ENCODE measurements at regions not wholly inside any gene's neighbourhood (a gene's known extent, or its start where the extent isn't known, plus 50 kb on each side); places are given as distances from the start of the nearest gene placed in this dataset.
A peak's percentile ranks its signal among the peaks of the same experiment; 100 is the strongest.

GRCh38 chr14:95597784-95598211 lies 62.9 kb downstream of the GLRX5 start:
- Mint-ChIP-seq H3K27me3 (ENCODE audit: low read depth) (peaks cover 31% of the 10 kb centered on the region), H3K9me3 (no peaks in the 10 kb centered on the region), H3K36me3 (no peaks in the 10 kb centered on the region), H3K4me3 (no peak overlapping the region), H3K27ac (no peak overlapping the region), H3K4me1 (peaks cover 6% of the 10 kb centered on the region)
- no peak for TF ChIP-seq CTCF (IDR thresholded peaks at IDR 0.05; ENCODE audit: unreplicated experiment)
- DNase-seq (ENCODE audit: low spot score in 2 of 2, unreplicated experiment in 2 of 2) = peak in 1 of 2 experiments; percentile 41

DNA sequence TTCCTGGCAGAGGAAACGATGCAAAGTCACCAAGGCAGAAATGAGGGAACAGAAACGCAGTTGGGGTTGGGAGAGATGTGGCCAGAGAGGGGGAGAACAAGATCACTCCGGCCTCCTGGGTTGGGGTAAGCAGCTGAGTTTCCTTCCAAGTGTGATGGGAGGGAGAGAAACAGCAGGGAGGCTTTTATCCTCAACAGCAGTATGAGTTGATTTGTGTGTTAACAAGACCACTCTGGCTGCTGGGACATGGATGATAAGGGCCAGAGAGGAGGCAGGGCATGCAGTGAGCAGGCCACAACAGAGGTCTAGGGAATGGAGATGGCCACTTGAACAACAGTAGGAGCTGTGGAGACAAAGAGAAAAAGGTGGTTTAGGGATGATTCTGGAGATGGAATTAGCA lies 66.8 kb downstream of the GLRX5 start:
- peaks cover 6% of the 10 kb centered on the region for H3K4me1 Mint-ChIP-seq
- H3K4me3 Mint-ChIP-seq = no peak overlapping the region
- TF ChIP-seq CTCF (IDR thresholded peaks at IDR 0.05; ENCODE audit: unreplicated experiment) = no peak
- H3K27ac Mint-ChIP-seq = no peak overlapping the region
- H3K9me3 Mint-ChIP-seq = no peaks in the 10 kb centered on the region
- DNase-seq (ENCODE audit: low spot score in 2 of 2, unreplicated experiment in 2 of 2) = no peak
- no peaks in the 10 kb centered on the region for H3K36me3 Mint-ChIP-seq
- H3K27me3 Mint-ChIP-seq (ENCODE audit: low read depth) = peaks cover 39% of the 10 kb centered on the region

DNA sequence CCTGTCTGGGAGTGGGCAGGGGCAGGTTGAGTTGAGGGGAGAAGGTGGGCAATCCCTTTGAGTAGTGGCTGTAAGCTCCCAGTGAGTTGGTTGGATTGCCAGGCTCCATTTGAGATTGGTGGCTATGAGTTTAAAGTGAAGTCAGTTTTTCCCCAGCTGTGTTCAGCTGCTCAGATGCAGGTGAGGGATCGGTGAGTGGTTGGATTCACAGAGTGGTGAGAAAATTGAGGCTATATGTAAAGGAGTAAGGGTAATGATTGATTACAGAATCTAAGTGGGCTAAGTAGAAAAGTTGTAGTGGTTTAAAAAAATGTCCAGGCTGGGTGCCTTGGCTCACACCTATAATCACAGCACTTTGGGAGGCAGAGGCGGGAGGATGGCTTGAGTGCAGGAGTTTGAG lies 68.6 kb downstream of the GLRX5 start:
- no peak for DNase-seq (ENCODE audit: low spot score in 2 of 2, unreplicated experiment in 2 of 2)
- H3K9me3 Mint-ChIP-seq = no peaks in the 10 kb centered on the region
- H3K27ac Mint-ChIP-seq = no peak overlapping the region
- peaks cover 39% of the 10 kb centered on the region for H3K27me3 Mint-ChIP-seq (ENCODE audit: low read depth)
- H3K4me1 Mint-ChIP-seq = no peaks in the 10 kb centered on the region
- TF ChIP-seq CTCF (IDR thresholded peaks at IDR 0.05; ENCODE audit: unreplicated experiment) = no peak
- H3K36me3 Mint-ChIP-seq = no peaks in the 10 kb centered on the region
- no peak overlapping the region for H3K4me3 Mint-ChIP-seq

DNA sequence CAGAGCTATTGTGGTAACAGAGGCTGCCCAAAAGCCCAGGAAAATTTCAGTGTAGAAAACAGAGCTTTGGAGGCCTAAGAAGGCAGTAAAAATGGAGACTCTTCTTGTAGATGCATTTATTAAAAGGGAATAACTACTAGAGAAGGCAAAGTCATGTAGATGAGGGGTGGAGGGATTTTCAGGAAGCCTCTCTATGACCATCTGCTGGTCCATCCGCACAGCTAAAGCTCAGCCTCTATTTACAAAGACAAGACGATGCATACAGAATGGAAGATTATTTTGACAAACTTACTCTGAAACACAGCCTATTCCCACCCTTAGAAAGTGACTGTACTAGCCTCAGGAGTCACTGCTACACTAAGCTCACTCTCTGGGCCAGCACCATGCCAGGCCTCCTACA lies 71.4 kb downstream of the GLRX5 start:
- DNase-seq (ENCODE audit: low spot score in 2 of 2, unreplicated experiment in 2 of 2) = no peak
- no peak for TF ChIP-seq CTCF (IDR thresholded peaks at IDR 0.05; ENCODE audit: unreplicated experiment)
- H3K27ac Mint-ChIP-seq = no peak overlapping the region

DNA sequence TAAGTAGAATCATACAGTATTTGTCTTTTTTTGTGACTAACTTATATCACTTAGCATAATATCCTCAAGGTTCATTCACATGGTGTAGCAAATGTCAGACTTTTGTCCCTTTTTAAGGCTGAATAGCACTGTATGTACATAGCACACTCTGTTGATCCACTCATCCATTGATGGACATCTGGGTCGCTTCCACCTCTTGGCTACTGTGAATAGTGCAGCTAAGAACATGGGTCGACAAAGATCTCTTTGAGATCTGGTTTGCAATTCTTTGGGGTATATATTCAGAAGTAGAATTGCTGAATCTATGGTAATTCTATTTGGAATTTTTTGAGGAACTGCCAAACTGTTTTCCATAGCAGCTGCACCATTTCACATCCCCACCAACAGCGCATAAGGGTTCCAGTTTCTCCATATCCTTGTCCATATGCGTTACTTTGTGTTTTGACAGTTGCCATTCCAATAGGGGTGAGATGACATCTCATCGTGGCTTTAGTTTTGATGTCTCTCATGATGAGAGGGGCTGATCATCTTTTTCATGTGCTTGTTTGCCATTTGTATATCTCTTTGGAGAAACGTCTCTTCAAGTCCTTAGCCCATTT lies 73.9 kb downstream of the GLRX5 start:
- Mint-ChIP-seq H3K27me3 (ENCODE audit: low read depth) (peaks cover 48% of the 10 kb centered on the region), H3K4me1 (no peaks in the 10 kb centered on the region), H3K4me3 (no peak overlapping the region), H3K9me3 (no peaks in the 10 kb centered on the region), H3K27ac (no peak overlapping the region), H3K36me3 (no peaks in the 10 kb centered on the region)
- TF ChIP-seq CTCF (IDR thresholded peaks at IDR 0.05; ENCODE audit: unreplicated experiment) = no peak
- no peak for DNase-seq (ENCODE audit: low spot score in 2 of 2, unreplicated experiment in 2 of 2)

More for the DNA sequence above, 71.4 kb downstream of the GLRX5 start:
- Mint-ChIP-seq H3K9me3 (no peaks in the 10 kb centered on the region), H3K4me3 (no peak overlapping the region), H3K27me3 (ENCODE audit: low read depth) (peaks cover 39% of the 10 kb centered on the region), H3K4me1 (no peaks in the 10 kb centered on the region), H3K36me3 (no peaks in the 10 kb centered on the region)

All from mesothelial cell of epicardium (in vitro differentiated cells).